ENCODE measurements at regions not wholly inside any gene's neighbourhood (a gene's known extent, or its start where the extent isn't known, plus 50 kb on each side); places are given as distances from the start of the nearest gene placed in this dataset.

DNA sequence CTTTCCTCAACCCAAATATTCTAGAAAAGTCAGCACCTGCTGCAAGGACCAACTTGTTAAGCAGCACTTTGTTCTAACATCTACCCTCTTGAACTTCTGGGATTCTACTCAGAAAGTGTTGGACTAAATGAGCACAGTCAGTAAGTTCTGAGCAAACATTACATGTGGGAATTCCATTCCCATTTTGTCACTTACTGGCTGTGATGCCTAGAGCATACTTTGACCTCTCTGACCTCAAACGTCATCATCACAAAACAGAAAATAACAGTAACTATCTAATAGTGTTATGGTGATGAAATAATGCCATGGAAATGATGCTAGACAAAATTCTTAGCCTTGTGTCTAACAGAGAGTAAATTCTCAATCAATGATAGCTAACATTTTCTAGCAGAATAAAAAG, 829.4 kb downstream of the EPHA7 start:
- no peak for DNase-seq

DNA sequence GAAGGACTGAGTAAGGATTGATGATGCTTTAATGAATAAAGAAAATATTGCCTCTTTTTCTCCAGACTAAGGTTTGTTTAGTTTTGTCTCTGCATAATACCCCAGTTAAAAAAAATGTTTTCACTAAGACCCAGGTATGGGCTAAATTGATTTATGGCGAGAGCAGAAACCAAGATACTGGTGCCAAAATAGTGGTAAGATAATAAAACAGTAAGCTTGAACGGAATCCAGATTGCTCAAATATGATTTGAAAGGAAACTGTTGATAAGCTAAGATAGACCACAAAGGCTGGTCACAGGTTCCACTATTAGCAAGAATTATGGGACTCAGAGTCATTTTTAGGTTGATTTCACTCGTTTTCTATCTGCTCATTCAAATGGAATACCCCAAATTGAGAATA, 831.2 kb downstream of the EPHA7 start:
- no peak for DNase-seq

DNA sequence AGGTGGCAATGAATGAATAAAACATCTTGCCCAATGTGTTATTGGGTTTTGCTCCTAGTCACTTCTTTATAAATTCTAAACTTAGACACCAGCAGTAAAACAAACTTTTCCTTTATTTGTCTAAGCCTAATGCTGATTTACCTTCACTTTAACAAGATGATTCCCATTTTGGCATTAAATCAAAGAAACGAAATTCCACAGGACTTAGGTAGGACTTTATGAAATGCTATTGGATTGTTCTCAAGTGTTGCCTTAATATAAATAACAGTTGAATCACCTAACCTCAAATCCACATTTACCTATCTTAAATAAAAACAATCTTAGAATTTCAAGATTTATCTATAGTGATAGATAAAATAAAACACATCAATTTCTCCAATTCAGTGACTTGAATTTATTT, 831.8 kb downstream of the EPHA7 start:
- no peak for DNase-seq

DNA sequence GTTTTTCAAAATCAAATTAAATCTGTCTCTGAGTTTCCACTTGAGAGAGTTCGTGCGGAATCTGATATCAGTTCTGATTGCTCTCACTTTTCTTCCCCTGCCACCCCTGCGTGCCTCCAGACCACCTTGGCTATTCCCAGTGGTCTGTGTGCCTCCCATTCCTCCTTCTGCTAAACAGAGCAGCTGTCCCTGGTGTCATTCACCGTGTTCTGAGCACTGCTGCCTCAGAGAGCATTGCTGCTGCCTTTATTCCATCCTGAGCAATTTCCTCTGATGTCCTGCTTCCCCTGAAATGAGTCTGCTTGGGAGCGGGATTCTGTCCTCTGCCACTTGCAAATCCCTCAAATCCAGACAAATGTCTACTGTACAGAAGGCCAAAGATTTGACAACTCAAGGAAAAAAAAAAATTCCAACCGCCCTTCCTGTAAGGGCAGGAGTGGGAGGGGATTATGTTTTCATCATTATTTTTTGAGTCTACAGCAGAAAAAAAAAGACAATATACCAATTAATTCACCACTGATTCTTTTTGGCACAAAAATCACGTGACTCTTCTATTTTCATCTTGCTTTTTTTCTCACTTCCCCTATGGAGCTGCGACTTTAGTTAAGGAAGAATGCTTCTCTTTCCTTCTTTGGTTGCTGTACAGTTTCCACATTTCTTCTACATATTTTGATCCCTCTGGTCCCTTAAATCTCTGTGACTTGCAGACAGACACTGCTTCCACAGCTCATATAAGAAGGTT, 833.0 kb downstream of the EPHA7 start:
- DNase-seq: no peak

DNA sequence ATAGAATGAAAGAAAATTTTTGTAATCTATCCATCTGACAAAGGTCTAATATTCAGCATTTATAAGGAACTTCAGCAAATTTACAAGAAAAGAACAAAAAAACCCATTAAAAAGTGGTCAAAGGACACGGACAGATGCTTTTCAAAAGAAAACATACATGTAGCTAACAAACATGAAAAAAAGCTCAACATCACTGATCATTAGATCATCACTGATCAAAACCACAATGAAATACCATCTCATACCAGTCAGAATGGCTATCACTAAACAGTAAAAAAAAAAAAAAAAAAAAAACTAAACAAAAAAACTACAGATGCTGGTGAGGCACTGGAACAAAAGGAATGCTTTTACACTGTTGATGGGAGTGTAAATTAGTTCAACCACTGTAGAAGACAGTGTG, 837.1 kb downstream of the EPHA7 start:
- no peak for DNase-seq

GRCh38 chr6:92577077-92577719, 842.2 kb downstream of the EPHA7 start:
- no peak for DNase-seq

DNA sequence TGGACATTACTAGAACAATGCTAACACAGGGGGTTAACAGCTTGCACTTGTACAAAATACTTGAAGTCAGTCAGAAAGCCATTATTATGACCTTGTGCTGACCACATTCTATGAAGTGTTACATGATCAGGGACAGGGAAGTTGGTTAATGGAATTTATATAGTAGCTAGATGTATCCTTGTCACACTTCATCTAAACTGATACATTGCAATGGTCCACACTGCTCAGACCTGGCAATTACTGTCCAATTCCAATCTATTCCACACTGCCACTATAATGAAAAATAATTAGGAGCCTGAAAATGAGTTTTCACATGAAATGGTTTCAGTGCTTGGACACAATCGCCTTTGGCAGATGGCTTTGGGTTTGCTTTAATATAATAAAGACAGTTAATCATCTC, 850.8 kb downstream of the EPHA7 start:
- no peak for DNase-seq

DNA sequence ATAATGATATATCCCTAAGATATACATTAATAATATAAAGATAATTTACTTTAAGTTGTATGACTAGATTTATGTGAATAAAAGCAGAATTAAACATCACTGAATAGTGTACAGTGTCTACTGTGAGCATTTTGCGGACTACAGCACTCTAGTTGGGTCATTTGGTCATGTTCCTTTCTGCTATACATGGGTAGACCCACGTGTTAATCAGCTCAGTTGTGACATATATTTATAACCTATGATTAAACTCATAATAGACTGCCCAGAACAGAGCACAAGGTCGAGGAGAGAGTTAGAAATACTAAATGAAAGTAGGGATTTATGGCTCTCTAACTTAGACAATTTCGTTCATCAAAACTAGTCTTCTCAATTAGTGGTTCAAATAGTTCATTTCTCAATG, 852.7 kb downstream of the EPHA7 start:
- no peak for DNase-seq

- DNase-seq: no peak
Measured at GRCh38 chr6:92564376-92564775, 855.0 kb downstream of the EPHA7 start.

GRCh38 chr6:92559611-92560010, 859.7 kb downstream of the EPHA7 start:
- DNase-seq: no peak

GRCh38 chr6:92559003-92559402, 860.4 kb downstream of the EPHA7 start:
- DNase-seq: no peak

GRCh38 chr6:92550501-92550900, 868.9 kb downstream of the EPHA7 start:
- no peak for DNase-seq

- no peak for DNase-seq
Measured at GRCh38 chr6:92545861-92546260, 873.5 kb downstream of the EPHA7 start.

DNA sequence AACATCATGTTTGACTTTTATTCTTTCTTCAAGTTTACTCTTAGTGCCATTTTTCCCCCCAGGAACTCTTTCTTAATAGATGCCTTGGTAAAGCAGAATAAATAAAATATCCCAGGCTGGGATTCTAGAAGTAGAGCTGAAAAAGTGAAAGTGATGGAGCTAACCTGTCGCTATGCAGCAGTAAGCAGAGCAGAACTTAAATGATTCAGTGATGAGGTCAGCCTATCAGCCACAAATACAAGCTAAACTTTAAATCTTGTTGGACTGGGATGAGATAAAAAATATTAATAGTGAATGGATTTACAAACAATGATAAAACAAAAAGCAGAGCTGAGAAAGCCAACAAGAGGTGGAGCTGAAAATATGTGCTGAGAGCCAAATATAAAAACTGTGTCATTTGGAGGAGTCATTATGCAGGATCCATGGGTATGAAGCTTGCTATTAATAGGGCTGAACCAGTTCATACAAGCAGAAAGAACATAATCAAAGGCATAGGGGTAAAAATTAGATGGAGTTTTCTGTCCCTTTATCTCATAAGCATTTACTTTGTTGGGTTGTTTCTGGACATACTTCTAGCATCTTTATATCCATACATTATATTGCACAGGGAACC, 877.8 kb downstream of the EPHA7 start:
- no peak for DNase-seq

DNA sequence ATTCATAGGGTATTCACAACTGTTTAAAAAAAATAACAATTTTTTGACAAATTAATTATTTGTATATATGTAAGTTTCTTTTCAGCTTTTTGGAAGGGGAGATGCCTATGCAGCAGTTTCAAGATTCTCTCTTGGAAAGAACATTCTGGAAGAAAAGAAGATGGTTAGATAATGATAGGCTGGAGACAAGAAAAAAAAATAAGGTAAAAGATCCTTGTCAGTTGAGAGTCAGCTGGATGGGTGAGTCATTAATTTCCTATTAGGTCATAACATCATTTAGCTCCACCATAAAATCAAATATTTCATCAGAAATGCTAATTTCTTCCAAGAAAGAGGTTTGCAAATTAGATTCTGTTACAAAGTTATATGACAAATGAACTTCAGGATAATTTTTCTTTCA, 880.4 kb downstream of the EPHA7 start:
- DNase-seq: no peak

DNA sequence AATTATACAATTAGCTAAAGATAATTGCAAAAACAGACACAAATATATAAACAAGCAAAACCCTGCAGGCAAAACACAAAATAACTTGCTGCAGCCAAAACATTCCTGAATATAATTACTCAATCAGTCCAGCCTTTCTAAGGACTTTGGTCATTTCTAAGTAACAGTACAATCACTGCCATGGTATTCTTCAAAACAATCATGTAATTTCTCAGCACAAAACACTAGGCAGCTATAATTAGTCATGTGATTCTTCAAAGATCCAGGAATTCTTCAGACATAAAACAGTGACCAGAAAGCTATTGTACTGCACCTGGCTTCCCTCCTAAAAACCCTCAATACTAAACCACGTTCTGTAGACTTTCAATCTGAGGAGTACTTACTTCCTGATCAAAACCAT, 881.1 kb downstream of the EPHA7 start:
- DNase-seq: no peak

GRCh38 chr6:92534109-92534508, 885.2 kb downstream of the EPHA7 start:
- DNase-seq: no peak

DNA sequence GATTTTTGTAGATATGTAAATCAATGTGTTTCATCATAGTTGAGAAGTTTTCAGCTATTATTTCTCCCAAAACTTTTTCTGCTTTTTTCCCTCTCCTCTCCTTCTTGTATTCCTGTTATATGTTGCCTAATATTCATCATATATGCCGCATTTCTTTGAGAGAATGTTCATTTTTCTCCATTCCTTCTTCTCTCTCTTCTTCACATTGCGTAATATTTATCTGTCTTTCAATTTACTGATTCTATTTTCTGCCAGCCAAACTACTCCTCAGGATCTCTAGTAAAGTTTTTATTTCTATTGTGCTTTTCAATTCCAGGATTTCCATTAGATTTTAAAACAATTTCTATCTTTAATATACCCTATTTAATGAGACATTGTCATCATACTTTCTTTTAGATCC, 896.8 kb downstream of the EPHA7 start:
- no peak for DNase-seq

DNA sequence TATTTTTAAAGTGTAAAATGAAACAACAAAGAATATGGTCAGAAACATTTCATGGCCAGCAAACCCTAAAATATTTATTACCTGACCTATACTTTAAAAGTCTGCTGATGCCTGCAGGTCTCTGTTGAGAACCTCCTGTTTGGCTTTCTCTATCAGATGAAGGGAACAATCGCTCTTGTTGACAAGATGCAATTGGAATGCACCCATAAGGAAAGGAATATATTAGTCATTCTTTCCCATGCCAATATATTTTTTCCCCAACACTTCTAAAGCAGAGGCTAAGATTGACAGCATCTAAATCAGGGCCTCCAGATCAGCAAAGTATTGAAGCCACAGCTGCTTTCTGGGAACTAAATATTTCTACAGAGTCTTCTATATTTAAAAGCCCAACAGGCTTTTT, 897.8 kb downstream of the EPHA7 start:
- DNase-seq: no peak

- no peak for DNase-seq
Measured at GRCh38 chr6:92510137-92510536, 909.2 kb downstream of the EPHA7 start.

DNA sequence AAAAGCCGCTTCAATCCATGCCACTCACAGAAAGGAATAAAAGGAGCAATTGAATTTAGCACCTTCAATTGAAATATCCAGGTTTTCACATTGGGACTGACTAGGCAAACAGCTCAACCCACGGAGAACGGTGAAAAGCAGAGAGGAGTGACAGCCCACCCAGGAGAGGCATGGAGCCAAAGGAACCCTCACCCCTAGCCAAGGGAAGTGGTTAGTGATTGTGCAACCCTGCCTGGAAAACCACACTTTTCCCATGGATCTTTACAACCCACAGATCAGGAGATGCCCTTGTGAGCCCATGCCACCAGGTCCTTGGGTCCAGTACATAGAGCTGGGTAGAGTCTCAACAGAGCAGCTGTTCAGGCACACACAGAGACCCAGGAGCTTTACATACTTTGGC, 911.8 kb downstream of the EPHA7 start:
- no peak for DNase-seq

GRCh38 chr6:92504509-92504908, 914.9 kb downstream of the EPHA7 start:
- DNase-seq: no peak

DNA sequence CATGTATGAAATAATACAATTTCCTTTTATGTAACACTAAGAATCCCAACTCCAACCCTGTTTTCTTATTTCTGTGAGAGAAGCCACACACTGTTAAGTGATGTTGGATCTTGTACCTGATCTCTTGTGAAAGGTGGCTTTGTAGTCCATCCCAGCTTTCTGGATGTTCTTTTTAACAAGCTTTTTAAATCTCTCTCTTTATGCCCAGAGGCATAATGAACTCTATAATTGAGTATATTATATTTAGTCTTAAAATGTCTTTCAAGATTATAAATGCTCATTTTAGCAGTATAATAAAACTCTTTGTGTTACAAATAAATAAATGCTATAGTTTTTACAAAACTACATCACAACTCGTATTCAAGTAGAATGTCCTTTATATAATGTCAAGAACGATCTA, 922.1 kb downstream of the EPHA7 start:
- no peak for DNase-seq

DNA sequence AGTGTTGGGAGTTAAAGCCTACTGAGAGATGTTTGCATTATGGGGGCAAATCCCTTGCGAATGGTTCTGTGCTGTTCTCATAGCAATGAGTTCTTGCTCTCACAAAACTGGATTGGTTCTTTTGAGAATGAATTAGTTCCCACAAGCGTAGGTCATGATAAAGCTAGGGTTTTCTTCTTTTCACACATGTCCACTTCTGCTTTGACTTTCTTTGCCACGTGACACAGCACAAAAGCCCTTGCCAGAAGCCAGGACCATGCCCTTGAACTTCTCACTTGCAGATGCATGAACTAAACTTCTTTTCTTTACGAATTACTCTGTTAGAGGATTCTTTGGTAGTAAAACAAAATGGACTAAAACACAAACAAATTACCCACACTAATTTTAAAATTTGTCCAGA, 922.8 kb downstream of the EPHA7 start:
- no peak for DNase-seq

GRCh38 chr6:92495242-92495641, 924.1 kb downstream of the EPHA7 start:
- no peak for DNase-seq

All from GDM1 (cell line).